ENCODE measurements at regions not wholly inside any gene's neighbourhood (a gene's known extent, or its start where the extent isn't known, plus 50 kb on each side); places are given as distances from the start of the nearest gene placed in this dataset.

DNA sequence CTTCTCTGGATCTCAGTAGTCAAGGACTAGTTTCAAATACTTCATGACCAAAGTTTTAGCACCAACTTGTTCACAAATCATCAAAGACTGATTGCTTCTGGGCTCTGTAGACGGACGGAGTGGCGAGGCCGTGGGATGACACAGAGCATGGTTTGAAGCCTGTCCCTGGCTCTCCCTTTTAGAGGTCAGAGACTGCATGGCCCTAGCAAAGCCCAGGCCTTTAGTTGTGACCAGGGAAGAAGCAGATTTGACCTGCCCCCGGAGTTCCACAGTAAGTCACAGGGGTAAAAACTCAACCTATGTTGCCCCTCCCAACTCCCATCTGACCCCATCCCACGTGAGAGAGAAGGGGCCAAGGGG lies 90.4 kb downstream of the SYNE3 start:
- TF ChIP-seq RFX5 (IDR thresholded peaks at IDR 0.05; ENCODE audit: low read depth, low read length) (no peak), BCL3 (IDR thresholded peaks at IDR 0.05; ENCODE audit: borderline replicate concordance, insufficient read depth, low read depth, low read length, poor library complexity, severe bottlenecking) (no peak), REST (IDR thresholded peaks at IDR 0.05; ENCODE audit: low read depth, low read length) (no peak), RCOR1 (conservative IDR thresholded peaks at IDR 0.05; ENCODE audit: low read depth, low read length) (no peak), SIX5 (IDR thresholded peaks at IDR 0.05; ENCODE audit: low read depth, low read length, severe bottlenecking) (no peak), SPI1 (IDR thresholded peaks at IDR 0.05; ENCODE audit: borderline replicate concordance, insufficient read depth, low read depth, low read length) (no peak), NFXL1 (IDR thresholded peaks at IDR 0.05; ENCODE audit: borderline replicate concordance) (no peak), ETV6 (conservative IDR thresholded peaks at IDR 0.05 in 1 of 2, IDR thresholded peaks at IDR 0.05 in 1 of 2; ENCODE audit: borderline replicate concordance in 1 of 2, low read depth in 1 of 2) (no peak), ESRRA (IDR thresholded peaks at IDR 0.05; ENCODE audit: low read length) (no peak)

All from GM12878 (cell line).